ENCODE measurements at regions not wholly inside any gene's neighbourhood (a gene's known extent, or its start where the extent isn't known, plus 50 kb on each side); places are given as distances from the start of the nearest gene placed in this dataset.

- no peak for TF ChIP-seq TARDBP (IDR thresholded peaks at IDR 0.05)
- TF ChIP-seq BHLHE40 (IDR thresholded peaks at IDR 0.05; ENCODE audit: borderline replicate concordance): no peak
- no peak for TF ChIP-seq ELF4 (IDR thresholded peaks at IDR 0.05)
- TF ChIP-seq FOXK2 (IDR thresholded peaks at IDR 0.05): no peak
- TF ChIP-seq SUZ12 (IDR thresholded peaks at IDR 0.05): no peak
- no peak for TF ChIP-seq NFRKB (IDR thresholded peaks at IDR 0.05)
- no peak for TF ChIP-seq CTBP1 (IDR thresholded peaks at IDR 0.05; ENCODE audit: borderline replicate concordance)
- no peak for TF ChIP-seq FOXA1 (IDR thresholded peaks at IDR 0.05)
- TF ChIP-seq PKNOX1 (IDR thresholded peaks at IDR 0.05): no peak
- TF ChIP-seq ARNT (IDR thresholded peaks at IDR 0.05): no peak
- no peak for TF ChIP-seq L3MBTL2 (conservative IDR thresholded peaks at IDR 0.05)
- no peak for TF ChIP-seq SP1 (IDR thresholded peaks at IDR 0.05)
Observed at GRCh38 chr6:43878127-43878634, 108.2 kb downstream of the VEGFA start.
